ENCODE measurements at regions not wholly inside any gene's neighbourhood (a gene's known extent, or its start where the extent isn't known, plus 50 kb on each side); places are given as distances from the start of the nearest gene placed in this dataset.

DNA sequence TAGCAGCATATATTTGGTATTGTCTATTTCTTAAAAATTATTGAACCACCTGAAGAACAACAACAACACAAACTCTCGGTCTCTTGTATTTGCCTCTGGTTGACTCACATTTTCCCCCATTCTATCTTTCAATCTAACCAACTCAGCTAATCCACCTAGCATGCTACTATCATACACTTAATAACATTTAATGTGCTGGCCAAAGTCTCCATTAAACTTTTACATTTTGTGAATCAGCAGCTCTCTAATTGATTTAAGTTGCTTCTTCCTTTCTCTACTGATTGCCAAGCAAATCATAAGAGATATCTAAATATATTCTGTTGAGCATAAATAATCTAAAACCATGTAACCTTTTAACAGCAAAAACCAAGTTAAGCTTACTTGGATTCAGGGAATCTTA is 631.7 kb downstream of the IGSF11 start:
- TF ChIP-seq POLR2A (IDR thresholded peaks at IDR 0.05) = no peak
- TF ChIP-seq, protein P1, sequence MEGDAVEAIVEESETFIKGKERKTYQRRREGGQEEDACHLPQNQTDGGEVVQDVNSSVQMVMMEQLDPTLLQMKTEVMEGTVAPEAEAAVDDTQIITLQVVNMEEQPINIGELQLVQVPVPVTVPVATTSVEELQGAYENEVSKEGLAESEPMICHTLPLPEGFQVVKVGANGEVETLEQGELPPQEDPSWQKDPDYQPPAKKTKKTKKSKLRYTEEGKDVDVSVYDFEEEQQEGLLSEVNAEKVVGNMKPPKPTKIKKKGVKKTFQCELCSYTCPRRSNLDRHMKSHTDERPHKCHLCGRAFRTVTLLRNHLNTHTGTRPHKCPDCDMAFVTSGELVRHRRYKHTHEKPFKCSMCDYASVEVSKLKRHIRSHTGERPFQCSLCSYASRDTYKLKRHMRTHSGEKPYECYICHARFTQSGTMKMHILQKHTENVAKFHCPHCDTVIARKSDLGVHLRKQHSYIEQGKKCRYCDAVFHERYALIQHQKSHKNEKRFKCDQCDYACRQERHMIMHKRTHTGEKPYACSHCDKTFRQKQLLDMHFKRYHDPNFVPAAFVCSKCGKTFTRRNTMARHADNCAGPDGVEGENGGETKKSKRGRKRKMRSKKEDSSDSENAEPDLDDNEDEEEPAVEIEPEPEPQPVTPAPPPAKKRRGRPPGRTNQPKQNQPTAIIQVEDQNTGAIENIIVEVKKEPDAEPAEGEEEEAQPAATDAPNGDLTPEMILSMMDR (IDR thresholded peaks at IDR 0.05 in 4 of 5, conservative IDR thresholded peaks at IDR 0.05 in 1 of 5) = no peak

All from gastrocnemius medialis (tissue), 4 donors.